ENCODE measurements at regions not wholly inside any gene's neighbourhood (a gene's known extent, or its start where the extent isn't known, plus 50 kb on each side); places are given as distances from the start of the nearest gene placed in this dataset.

DNA sequence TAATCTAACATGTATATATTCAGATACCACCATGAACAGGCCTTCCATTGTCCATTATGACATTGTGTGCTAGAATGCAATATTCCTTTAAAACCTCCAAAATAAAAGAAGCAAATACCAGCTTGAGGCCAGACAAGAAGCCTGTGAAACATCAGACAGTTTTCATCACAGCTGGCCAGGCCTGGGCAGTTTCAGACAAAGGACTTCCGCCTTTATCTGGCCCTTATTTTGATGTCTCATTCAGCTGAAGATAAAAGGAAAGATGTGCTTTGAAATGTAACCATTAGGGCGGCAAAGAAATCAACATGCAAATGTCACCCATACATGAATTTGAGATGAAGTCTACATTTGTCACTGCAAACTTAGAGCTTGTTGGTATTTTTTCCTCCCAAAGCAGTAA, 737.5 kb downstream of the KCNJ2 start:
- TF ChIP-seq EZH2phosphoT487 (IDR thresholded peaks at IDR 0.05; ENCODE audit: borderline replicate concordance, low read length), result no peak
- no peak for TF ChIP-seq CTCF (conservative IDR thresholded peaks at IDR 0.05; ENCODE audit: low read depth, low read length)
- no peak for TF ChIP-seq EZH2 (IDR thresholded peaks at IDR 0.05; ENCODE audit: low read length, unreplicated experiment)

GRCh38 chr17:70912716-70913485, 743.6 kb downstream of the KCNJ2 start:
- Histone ChIP-seq H3K4me1 (ENCODE audit: insufficient read depth, low read length) (no peaks in the 10 kb centered on the region), H3K36me3 (ENCODE audit: low read depth, low read length) (no peaks in the 10 kb centered on the region), H3K27me3 (ENCODE audit: low read length) (no peaks in the 10 kb centered on the region), H3K9me3 (ENCODE audit: low read length) (no peaks in the 10 kb centered on the region), H2AFZ (ENCODE audit: low read length) (no peak overlapping the region), H4K20me1 (ENCODE audit: low read length) (no peaks in the 10 kb centered on the region), H3K79me2 (ENCODE audit: low read length) (no peaks in the 10 kb centered on the region), H3K9me2 (replicated peaks; ENCODE audit: low read length) (no peaks in the 10 kb centered on the region), H3K9ac (ENCODE audit: low read length) (no peak overlapping the region), H3K4me3 (ENCODE audit: low read length) (no peak overlapping the region), H3F3A (ENCODE audit: low read length, unreplicated experiment) (no peaks in the 10 kb centered on the region), H3K27ac (ENCODE audit: low read length) (no peak overlapping the region), H3K4me2 (ENCODE audit: low read length) (no peak overlapping the region)
- no TSS peak for BruUV-seq (replicated peaks)
- DNase-seq, result no peak
- CTCF ChIA-PET, result no interaction called here
- no peak for TF ChIP-seq EZH2phosphoT487 (IDR thresholded peaks at IDR 0.05; ENCODE audit: borderline replicate concordance, low read length)
- intact Hi-C loops (cut with micrococcal nuclease), result no loop called here
- no peak for ATAC-seq
- POLR2A ChIA-PET (ENCODE audit: unreplicated experiment), result no interaction called here

More for the DNA sequence above, 737.5 kb downstream of the KCNJ2 start:
- no peaks in the 10 kb centered on the region for H3K27me3 ChIP-seq (ENCODE audit: low read length)
- no peak overlapping the region for H3K27ac ChIP-seq (ENCODE audit: low read length)
- H3K9me3 ChIP-seq (ENCODE audit: low read length), result no peaks in the 10 kb centered on the region
- POLR2A ChIA-PET (ENCODE audit: unreplicated experiment), result no interaction called here
- CTCF ChIA-PET, result interaction anchor here (0.6 kb wide), 1 partner anchor 1363 kb away, joined by 4 read pairs; no protein-coding TSS in a partner anchor
- intact Hi-C loops (cut with micrococcal nuclease), result no loop called here
- H3K9me2 ChIP-seq (replicated peaks; ENCODE audit: low read length), result no peaks in the 10 kb centered on the region
- H3K4me3 ChIP-seq (ENCODE audit: low read length), result no peak overlapping the region
- H3K9ac ChIP-seq (ENCODE audit: low read length), result no peak overlapping the region
- DNase-seq, result no peak
- BruUV-seq (replicated peaks), result no TSS peak
- no peaks in the 10 kb centered on the region for H3K79me2 ChIP-seq (ENCODE audit: low read length)
- ATAC-seq, result no peak
- H4K20me1 ChIP-seq (ENCODE audit: low read length), result no peaks in the 10 kb centered on the region
- H3F3A ChIP-seq (ENCODE audit: low read length, unreplicated experiment), result no peaks in the 10 kb centered on the region
- H2AFZ ChIP-seq (ENCODE audit: low read length), result no peak overlapping the region
- H3K36me3 ChIP-seq (ENCODE audit: low read depth, low read length), result no peaks in the 10 kb centered on the region
- H3K4me2 ChIP-seq (ENCODE audit: low read length), result no peak overlapping the region
- H3K4me1 ChIP-seq (ENCODE audit: insufficient read depth, low read length), result peaks cover 10% of the 10 kb centered on the region; the same call in 1 of the 2 replicates

- Histone ChIP-seq H3K27ac (ENCODE audit: low read length) (no peak overlapping the region), H3K4me3 (ENCODE audit: low read length) (no peak overlapping the region), H3K4me1 (ENCODE audit: insufficient read depth, low read length) (no peaks in the 10 kb centered on the region), H3K9ac (ENCODE audit: low read length) (no peak overlapping the region), H3K36me3 (ENCODE audit: low read depth, low read length) (no peaks in the 10 kb centered on the region), H3F3A (ENCODE audit: low read length, unreplicated experiment) (no peaks in the 10 kb centered on the region), H2AFZ (ENCODE audit: low read length) (no peak overlapping the region), H3K4me2 (ENCODE audit: low read length) (no peak overlapping the region), H3K9me3 (ENCODE audit: low read length) (no peaks in the 10 kb centered on the region), H3K9me2 (replicated peaks; ENCODE audit: low read length) (no peaks in the 10 kb centered on the region), H3K27me3 (ENCODE audit: low read length) (no peaks in the 10 kb centered on the region), H3K79me2 (ENCODE audit: low read length) (no peaks in the 10 kb centered on the region), H4K20me1 (ENCODE audit: low read length) (no peaks in the 10 kb centered on the region)
- ChIA-PET POLR2A (ENCODE audit: unreplicated experiment) (no interaction called here), CTCF (no interaction called here)
- DNase-seq, result no peak
- no peak for TF ChIP-seq CTCF (conservative IDR thresholded peaks at IDR 0.05; ENCODE audit: low read depth, low read length)
- ATAC-seq, result no peak
- intact Hi-C loops (cut with micrococcal nuclease), result no loop called here
- no TSS peak for BruUV-seq (replicated peaks)
Measured at GRCh38 chr17:70916469-70916868, 747.1 kb downstream of the KCNJ2 start.
